Panc1 (cell line): ENCODE measurements at regions not wholly inside any gene's neighbourhood (a gene's known extent, or its start where the extent isn't known, plus 50 kb on each side); places are given as distances from the start of the nearest gene placed in this dataset.

Experiments
- ATAC-seq: fragments of 200-7000 bp; cut with Tn5 transposase; 2 replicates; pipeline ENCODE4 v1.9.1; 2020; ENCODE audit warnings: mild to moderate bottlenecking, moderate library complexity
- BruUV-seq: library from RNA; stranded (reverse); fragments of 400-500 nt; replicated peaks from 2 replicates; lab custom pipeline; 2021; lab: Mats Ljungman, UMichigan
- CTCF ChIA-PET: fragments of 300-600 bp; sonication (Branson Sonifier 250); formaldehyde crosslinking; loops from one replicate; lab custom pipeline; 2022; ENCODE audit warnings: antibody characterized with exemption; lab: Charles Lee
- POLR2A ChIA-PET: fragments of 300-600 bp; sonication (Branson Sonifier 250); formaldehyde crosslinking; loops from one replicate; lab custom pipeline; 2022; ENCODE audit warnings: antibody characterized with exemption; lab: Charles Lee
- DNase-seq: peaks from one replicate; pipeline ENCODE4 v3.0.0-alpha.2; 2010; ENCODE audit warnings: low read depth, low spot score
- H3K27ac ChIP-seq: 2 replicates; pipeline ENCODE4 v1.5.1; 2011; ENCODE audit warnings: mild to moderate bottlenecking, low read length, inconsistent platforms
- H3K27me3 ChIP-seq: fragments of 200-500 bp; sonication (Bioruptor generic); 2 replicates; pipeline ENCODE4 v1.6.0; 2014; ENCODE audit warnings: low read length, inconsistent platforms; ENCODE audit not compliant: control insufficient read depth, insufficient read depth
- H3K36me3 ChIP-seq: fragments of 200-500 bp; sonication (Bioruptor generic); 2 replicates; pipeline ENCODE4 v1.5.1; 2014; ENCODE audit warnings: inconsistent platforms, mild to moderate bottlenecking, low read length, moderate library complexity; ENCODE audit not compliant: control insufficient read depth, insufficient read depth
- H3K4me1 ChIP-seq: 2 replicates; pipeline ENCODE4 v1.5.1; 2011; ENCODE audit warnings: inconsistent platforms, mild to moderate bottlenecking, low read length, moderate library complexity; ENCODE audit not compliant: control insufficient read depth, insufficient read depth
- H3K4me3 ChIP-seq, 2 experiments: 2 replicates each; pipeline ENCODE4 v1.5.1; 2011 to 2012; ENCODE audit warnings: low read depth in 2 of 2, low read length in 2 of 2, mild to moderate bottlenecking in 2 of 2, inconsistent platforms in 1 of 2, moderate library complexity in 1 of 2
- H3K9me3 ChIP-seq: fragments of 200-500 bp; sonication (Bioruptor generic); 2 replicates; pipeline ENCODE4 v1.5.1; 2014; ENCODE audit warnings: low read depth, mild to moderate bottlenecking, inconsistent platforms, low read length, moderate library complexity; ENCODE audit not compliant: control insufficient read depth, insufficient read depth
- CTCF ChIP-seq: fragments of 450-650 bp; IDR thresholded peaks from 2 replicates; pipeline ENCODE4 v1.5.1; 2017; ENCODE audit warnings: mild to moderate bottlenecking
- POLR2AphosphoS5 ChIP-seq: IDR thresholded peaks from 2 replicates; pipeline ENCODE4 v1.6.1; 2012; ENCODE audit warnings: mild to moderate bottlenecking, low read depth, low read length, moderate library complexity
- REST ChIP-seq, 2 experiments: IDR thresholded peaks; 2 replicates each; pipeline ENCODE4 v1.6.1; 2011 to 2012; ENCODE audit warnings: low read depth in 2 of 2, control low read depth in 1 of 2, low read length in 1 of 2, mild to moderate bottlenecking in 1 of 2, moderate library complexity in 1 of 2; ENCODE audit not compliant: insufficient read depth in 1 of 2
- SIN3A ChIP-seq: IDR thresholded peaks from 2 replicates; pipeline ENCODE4 v1.6.1; 2012; ENCODE audit warnings: low read depth, mild to moderate bottlenecking, low read length, moderate library complexity, borderline replicate concordance; ENCODE audit not compliant: insufficient read depth
- TCF7L2 ChIP-seq: IDR thresholded peaks from 2 replicates; pipeline ENCODE4 v1.6.1; 2011; ENCODE audit warnings: mild to moderate bottlenecking, low read depth, low read length, inconsistent platforms
- in situ Hi-C: cut with HindIII; loops from 2 replicates; pipeline ENCODE4 v1.10.0; 2016; ENCODE audit warnings: low sequenced_read_pairs, low pct_unique_long_range_greater_than_20kb
- intact Hi-C: fragments of 100-400 bp; cut with micrococcal nuclease; formaldehyde crosslinking; loops from one replicate; pipeline ENCODE4 v1.10.0; 2022; ENCODE audit not compliant: unreplicated experiment

GRCh38 chr1:99365141-99365540 lies 100.8 kb downstream of the PLPPR4 start:
- Histone ChIP-seq H3K4me1 (no peaks in the 10 kb centered on the region), H3K4me3 (no peak overlapping the region), H3K27ac (no peak overlapping the region), H3K36me3 (no peaks in the 10 kb centered on the region), H3K9me3 (no peaks in the 10 kb centered on the region), H3K27me3 (no peaks in the 10 kb centered on the region)
- DNase-seq (no peak), ATAC-seq (no peak)
- intact Hi-C loops (no loop called here), in situ Hi-C loops (no loop called here)
- ChIA-PET POLR2A (interaction anchor here (0.6 kb wide), 1 partner anchor 466 kb away, joined by 3 read pairs; no protein-coding TSS in a partner anchor), CTCF (no interaction called here)
- TF ChIP-seq POLR2AphosphoS5 (no peak), REST (IDR thresholded peaks at IDR 0.05; ENCODE audit: insufficient read depth in 1 of 2, low read depth in 2 of 2, low read length in 1 of 2) (no peak), TCF7L2 (no peak), SIN3A (no peak), CTCF (no peak)
- no TSS peak for BruUV-seq

- intact Hi-C loops (no loop called here), in situ Hi-C loops (no loop called here)
- TF ChIP-seq TCF7L2 (no peak), REST (IDR thresholded peaks at IDR 0.05; ENCODE audit: insufficient read depth in 1 of 2, low read depth in 2 of 2, low read length in 1 of 2) (no peak), CTCF (no peak), POLR2AphosphoS5 (no peak), SIN3A (no peak)
- BruUV-seq, result no TSS peak
- H3K4me3 ChIP-seq, result no peak overlapping the region
- ATAC-seq (no peak), DNase-seq (no peak)
- no peaks in the 10 kb centered on the region for H3K27me3 ChIP-seq
- no peaks in the 10 kb centered on the region for H3K36me3 ChIP-seq
- CTCF ChIA-PET, result no interaction called here
- no peak overlapping the region for H3K27ac ChIP-seq
- no peaks in the 10 kb centered on the region for H3K4me1 ChIP-seq
- POLR2A ChIA-PET, result interaction anchor here (0.6 kb wide), 1 partner anchor 467 kb away, joined by 3 read pairs; no protein-coding TSS in a partner anchor
- no peaks in the 10 kb centered on the region for H3K9me3 ChIP-seq
Observed at GRCh38 chr1:99365545-99365944, 101.3 kb downstream of the PLPPR4 start.
